HG02943 (cell line): ENCODE measurements at regions not wholly inside any gene's neighbourhood (a gene's known extent, or its start where the extent isn't known, plus 50 kb on each side); places are given as distances from the start of the nearest gene placed in this dataset.

ENCODE experiments used
- ATAC-seq: cut with Tn5 transposase; IDR thresholded peaks from one replicate; pipeline ENCODE4 v1.9.1; 2021; ENCODE audit warnings: mild to moderate bottlenecking, low read depth, moderate library complexity; ENCODE audit not compliant: unreplicated experiment

- ATAC-seq: no peak
Observed at GRCh38 chr10:61110188-61110844, 166.3 kb upstream of the RHOBTB1 start.

GRCh38 chr10:61108915-61109314 is 164.9 kb upstream of the RHOBTB1 start:
- no peak for ATAC-seq

GRCh38 chr10:61100887-61101286 is 156.9 kb upstream of the RHOBTB1 start:
- ATAC-seq: no peak

GRCh38 chr10:61099756-61100155 is 155.8 kb upstream of the RHOBTB1 start:
- no peak for ATAC-seq

GRCh38 chr10:61098966-61099365 is 155.0 kb upstream of the RHOBTB1 start:
- no peak for ATAC-seq

GRCh38 chr10:61097026-61097425 is 153.0 kb upstream of the RHOBTB1 start:
- no peak for ATAC-seq

- ATAC-seq: no peak
Observed at GRCh38 chr10:61096056-61096455, 152.1 kb upstream of the RHOBTB1 start.

- no peak for ATAC-seq
Observed at GRCh38 chr10:61091531-61091930, 147.5 kb upstream of the RHOBTB1 start.

- ATAC-seq: no peak
Observed at GRCh38 chr10:61089251-61089650, 145.3 kb upstream of the RHOBTB1 start.

- no peak for ATAC-seq
Observed at GRCh38 chr10:61084493-61084892, 140.5 kb upstream of the RHOBTB1 start.

- ATAC-seq: no peak
Observed at GRCh38 chr10:61081301-61081700, 137.3 kb upstream of the RHOBTB1 start.

- ATAC-seq: no peak
Observed at GRCh38 chr10:61078542-61079275, 134.7 kb upstream of the RHOBTB1 start.

GRCh38 chr10:61076572-61077114 is 132.7 kb upstream of the RHOBTB1 start:
- no peak for ATAC-seq

GRCh38 chr10:61073391-61073790 is 129.4 kb upstream of the RHOBTB1 start:
- no peak for ATAC-seq

GRCh38 chr10:61071580-61071979 is 127.6 kb upstream of the RHOBTB1 start:
- ATAC-seq: no peak

GRCh38 chr10:61068471-61068870 is 124.5 kb upstream of the RHOBTB1 start:
- ATAC-seq: no peak

GRCh38 chr10:61067671-61068336 is 123.8 kb upstream of the RHOBTB1 start:
- no peak for ATAC-seq

GRCh38 chr10:61066661-61067344 is 122.8 kb upstream of the RHOBTB1 start:
- ATAC-seq: no peak

- ATAC-seq: no peak
Observed at GRCh38 chr10:61065051-61065450, 121.1 kb upstream of the RHOBTB1 start.

GRCh38 chr10:61064356-61064755 is 120.4 kb upstream of the RHOBTB1 start:
- no peak for ATAC-seq

GRCh38 chr10:61063901-61064300 is 119.9 kb upstream of the RHOBTB1 start:
- no peak for ATAC-seq
